SK-N-SH treated with all-trans-retinoic acid at 6 μM for 48 hours (cell line): ENCODE measurements at regions not wholly inside any gene's neighbourhood (a gene's known extent, or its start where the extent isn't known, plus 50 kb on each side); places are given as distances from the start of the nearest gene placed in this dataset.

Experiments used
- ATAC-seq: fragments of 200-7000 bp; cut with Tn5 transposase; 3 replicates; pipeline ENCODE4 v1.9.1; 2020; ENCODE audit warnings: mild to moderate bottlenecking, moderate library complexity
- CSDC2 ChIP-seq: fragments of 250-450 bp; sonication (Bioruptor Pico); IDR thresholded peaks from 2 replicates; pipeline ENCODE4 v1.5.0; 2020; ENCODE audit warnings: mild to moderate bottlenecking, moderate library complexity
- ESRRG ChIP-seq: fragments of 250-450 bp; sonication (Bioruptor Pico); IDR thresholded peaks from 2 replicates; pipeline ENCODE4 v1.6.1; 2021; ENCODE audit warnings: mild to moderate bottlenecking
- ISL1 ChIP-seq: fragments of 250-450 bp; sonication (Bioruptor Pico); IDR thresholded peaks from 2 replicates; pipeline ENCODE4 v2.1.2; 2022; ENCODE audit warnings: mild to moderate bottlenecking, moderate library complexity
- RARB ChIP-seq: fragments of 250-450 bp; sonication (Bioruptor Pico); IDR thresholded peaks from 2 replicates; pipeline ENCODE4 v1.8.0; 2021; ENCODE audit warnings: mild to moderate bottlenecking, moderate library complexity
- SNAI2 ChIP-seq: fragments of 250-450 bp; sonication (Bioruptor Pico); IDR thresholded peaks from 2 replicates; pipeline ENCODE4 v1.5.0; 2020; ENCODE audit warnings: mild to moderate bottlenecking, moderate library complexity
- TCF4 ChIP-seq: fragments of 250-450 bp; sonication (Bioruptor Pico); IDR thresholded peaks from 2 replicates; pipeline ENCODE4 v1.8.0; 2021; ENCODE audit warnings: mild to moderate bottlenecking, moderate library complexity, borderline replicate concordance
- ZC3H10 ChIP-seq: fragments of 250-450 bp; sonication (Bioruptor Pico); IDR thresholded peaks from 2 replicates; pipeline ENCODE4 v1.5.1; 2021; ENCODE audit warnings: mild to moderate bottlenecking, moderate library complexity
- ZFP3 ChIP-seq: fragments of 250-450 bp; sonication (Bioruptor Pico); IDR thresholded peaks from 2 replicates; pipeline ENCODE4 v1.5.0; 2020; ENCODE audit warnings: mild to moderate bottlenecking, moderate library complexity
- ZNF565 ChIP-seq: fragments of 450-650 bp; formaldehyde crosslinking; conservative IDR thresholded peaks from 2 replicates; pipeline ENCODE4 v1.5.0; 2020; ENCODE audit warnings: low read depth, mild to moderate bottlenecking, moderate library complexity
- ZNF70 ChIP-seq: fragments of 450-650 bp; formaldehyde crosslinking; IDR thresholded peaks from 2 replicates; pipeline ENCODE4 v1.5.0; 2020; ENCODE audit warnings: mild to moderate bottlenecking, moderate library complexity
- ZNF8 ChIP-seq: fragments of 450-650 bp; formaldehyde crosslinking; IDR thresholded peaks from 2 replicates; pipeline ENCODE4 v1.5.0; 2020; ENCODE audit warnings: mild to moderate bottlenecking, moderate library complexity
- TF ChIP-seq, protein P1 (sequence below): fragments of 250-450 bp; sonication (Bioruptor Pico); IDR thresholded peaks from 2 replicates; pipeline ENCODE4 v1.5.1; 2021; ENCODE audit warnings: mild to moderate bottlenecking, moderate library complexity
- TF ChIP-seq, protein P2 (sequence below): fragments of 250-450 bp; sonication (Bioruptor Pico); IDR thresholded peaks from 2 replicates; pipeline ENCODE4 v1.5.1; 2020; ENCODE audit warnings: low read depth, mild to moderate bottlenecking, moderate library complexity
- TF ChIP-seq, protein P3 (sequence below): fragments of 250-450 bp; sonication (Bioruptor Pico); IDR thresholded peaks from 2 replicates; pipeline ENCODE4 v1.5.0; 2020; ENCODE audit warnings: mild to moderate bottlenecking, moderate library complexity

DNA sequence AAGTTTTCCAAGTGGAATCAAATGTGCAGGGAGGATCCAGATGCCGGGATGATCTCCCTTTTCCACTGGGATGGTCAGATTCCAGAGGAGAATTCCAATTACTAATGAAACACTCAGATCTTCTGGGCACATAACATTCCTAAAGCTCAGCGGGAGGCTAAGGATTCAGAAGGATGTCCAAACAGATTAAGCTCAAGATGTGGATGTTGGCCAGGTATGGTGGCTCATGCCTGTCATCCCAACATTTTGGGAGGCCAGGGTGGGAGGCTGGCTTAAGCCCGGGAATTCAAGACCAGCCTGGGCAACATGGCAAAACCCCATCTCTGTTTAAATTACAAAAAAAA is 62.0 kb upstream of the PNMA1 start:
- TF ChIP-seq ISL1 (CRISPR knock-in tag): peak; percentile 32; the same call in 1 of the 2 replicates
- TF ChIP-seq ZC3H10 (CRISPR knock-in tag): no peak
- TF ChIP-seq, all 23 proteins: peak for 1
- ATAC-seq: peak; percentile 61

DNA sequence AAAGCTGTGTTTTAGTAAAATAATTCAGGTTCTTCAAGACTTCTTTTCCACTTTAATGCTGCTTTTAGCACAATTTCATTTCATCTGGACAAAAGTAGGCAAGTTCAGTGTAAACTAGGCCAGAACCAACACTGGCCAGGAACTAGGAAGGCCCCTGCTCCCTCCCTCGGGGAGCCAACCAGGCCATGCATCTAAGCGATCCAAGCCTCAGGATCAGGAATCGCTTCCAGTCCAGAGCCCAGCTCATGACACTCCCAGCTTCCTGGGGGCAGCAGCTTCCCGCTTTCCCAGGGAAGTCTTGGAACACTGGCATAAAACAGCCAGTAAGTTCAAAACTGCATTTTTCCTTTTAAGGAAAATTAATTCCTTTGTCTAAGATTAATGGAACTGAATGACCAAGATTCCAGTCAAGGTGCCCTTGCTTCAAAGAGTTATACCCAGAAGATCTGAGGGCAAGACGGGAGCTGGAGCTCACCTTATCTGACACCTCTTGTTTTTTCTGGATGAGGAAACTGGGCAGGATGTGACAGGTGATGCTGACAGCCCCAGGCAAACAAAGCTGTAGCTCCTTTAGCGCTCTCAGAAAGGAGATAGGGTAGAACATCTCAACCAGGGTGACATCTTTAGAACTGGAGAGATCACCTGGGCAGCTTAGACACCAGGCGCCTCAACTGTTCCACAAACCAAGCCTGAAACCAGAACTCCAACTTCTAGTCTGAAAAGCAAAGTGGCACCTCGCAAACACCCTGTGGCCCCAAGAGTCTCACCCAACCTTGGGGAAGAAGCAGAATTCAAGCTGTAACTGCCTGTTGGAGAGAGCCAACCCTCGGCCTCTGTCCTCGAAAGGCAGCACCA is 61.4 kb upstream of the PNMA1 start:
- ATAC-seq: no peak; the same call in 2 of the 3 replicates
- no peak for TF ChIP-seq ESRRG (CRISPR knock-in tag)
- no peak for TF ChIP-seq CSDC2
- TF ChIP-seq, protein P1, sequence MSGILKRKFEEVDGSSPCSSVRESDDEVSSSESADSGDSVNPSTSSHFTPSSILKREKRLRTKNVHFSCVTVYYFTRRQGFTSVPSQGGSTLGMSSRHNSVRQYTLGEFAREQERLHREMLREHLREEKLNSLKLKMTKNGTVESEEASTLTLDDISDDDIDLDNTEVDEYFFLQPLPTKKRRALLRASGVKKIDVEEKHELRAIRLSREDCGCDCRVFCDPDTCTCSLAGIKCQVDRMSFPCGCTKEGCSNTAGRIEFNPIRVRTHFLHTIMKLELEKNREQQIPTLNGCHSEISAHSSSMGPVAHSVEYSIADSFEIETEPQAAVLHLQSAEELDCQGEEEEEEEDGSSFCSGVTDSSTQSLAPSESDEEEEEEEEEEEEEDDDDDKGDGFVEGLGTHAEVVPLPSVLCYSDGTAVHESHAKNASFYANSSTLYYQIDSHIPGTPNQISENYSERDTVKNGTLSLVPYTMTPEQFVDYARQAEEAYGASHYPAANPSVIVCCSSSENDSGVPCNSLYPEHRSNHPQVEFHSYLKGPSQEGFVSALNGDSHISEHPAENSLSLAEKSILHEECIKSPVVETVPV: no peak
- TF ChIP-seq ZNF565 (CRISPR knock-in tag): no peak
- no peak for TF ChIP-seq ZNF8 (CRISPR knock-in tag)

DNA sequence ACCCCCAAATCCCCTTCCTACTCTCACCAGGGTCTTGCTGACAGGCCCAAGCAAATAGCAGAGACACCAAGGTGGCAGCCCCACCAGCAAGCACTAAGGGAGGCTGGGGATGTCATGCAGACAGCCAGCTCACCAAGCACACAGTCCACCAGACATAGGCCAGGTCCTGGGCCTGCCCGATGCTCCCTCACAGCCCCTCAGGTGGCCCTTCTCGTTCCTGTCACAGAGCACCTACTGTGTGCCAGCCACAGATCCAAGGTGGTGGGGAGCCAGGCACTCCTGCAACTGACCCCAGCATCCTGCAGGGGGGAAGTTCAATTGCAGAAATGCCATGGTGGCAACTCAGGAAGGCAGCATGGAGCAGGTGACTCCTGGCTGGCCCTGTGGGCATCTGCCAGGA is 60.5 kb upstream of the PNMA1 start:
- no peak for ATAC-seq

DNA sequence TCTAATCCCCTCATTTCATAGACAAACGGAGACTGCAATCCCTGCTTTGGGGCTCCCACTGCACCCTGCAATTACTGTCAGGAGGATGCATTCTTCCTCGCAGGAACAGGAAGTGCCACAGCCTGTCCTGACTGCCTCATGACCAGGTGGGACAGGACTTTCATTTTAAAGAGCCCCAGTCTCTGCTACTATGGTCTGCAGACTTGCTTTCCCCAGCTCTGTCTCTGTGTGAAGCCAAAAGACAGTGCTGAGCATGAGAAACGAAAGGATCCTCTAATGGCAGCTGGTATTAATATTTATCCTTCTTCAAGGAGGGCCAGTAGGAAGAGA is 60.0 kb upstream of the PNMA1 start:
- TF ChIP-seq SNAI2 (CRISPR knock-in tag) (no peak), ZNF565 (CRISPR knock-in tag) (no peak)
- no peak for ATAC-seq

More for the DNA sequence above, 60.5 kb upstream of the PNMA1 start:
- no peak for TF ChIP-seq CSDC2
- no peak for TF ChIP-seq ESRRG (CRISPR knock-in tag)
- no peak for TF ChIP-seq TCF4 (CRISPR knock-in tag)
- no peak for TF ChIP-seq RARB (CRISPR knock-in tag)
- TF ChIP-seq, protein P2, sequence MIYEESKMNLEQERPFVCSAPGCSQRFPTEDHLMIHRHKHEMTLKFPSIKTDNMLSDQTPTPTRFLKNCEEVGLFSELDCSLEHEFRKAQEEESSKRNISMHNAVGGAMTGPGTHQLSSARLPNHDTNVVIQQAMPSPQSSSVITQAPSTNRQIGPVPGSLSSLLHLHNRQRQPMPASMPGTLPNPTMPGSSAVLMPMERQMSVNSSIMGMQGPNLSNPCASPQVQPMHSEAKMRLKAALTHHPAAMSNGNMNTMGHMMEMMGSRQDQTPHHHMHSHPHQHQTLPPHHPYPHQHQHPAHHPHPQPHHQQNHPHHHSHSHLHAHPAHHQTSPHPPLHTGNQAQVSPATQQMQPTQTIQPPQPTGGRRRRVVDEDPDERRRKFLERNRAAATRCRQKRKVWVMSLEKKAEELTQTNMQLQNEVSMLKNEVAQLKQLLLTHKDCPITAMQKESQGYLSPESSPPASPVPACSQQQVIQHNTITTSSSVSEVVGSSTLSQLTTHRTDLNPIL (CRISPR knock-in tag): no peak
- no peak for TF ChIP-seq SNAI2 (CRISPR knock-in tag)
- no peak for TF ChIP-seq ZNF70 (CRISPR knock-in tag)
- TF ChIP-seq, protein P3, sequence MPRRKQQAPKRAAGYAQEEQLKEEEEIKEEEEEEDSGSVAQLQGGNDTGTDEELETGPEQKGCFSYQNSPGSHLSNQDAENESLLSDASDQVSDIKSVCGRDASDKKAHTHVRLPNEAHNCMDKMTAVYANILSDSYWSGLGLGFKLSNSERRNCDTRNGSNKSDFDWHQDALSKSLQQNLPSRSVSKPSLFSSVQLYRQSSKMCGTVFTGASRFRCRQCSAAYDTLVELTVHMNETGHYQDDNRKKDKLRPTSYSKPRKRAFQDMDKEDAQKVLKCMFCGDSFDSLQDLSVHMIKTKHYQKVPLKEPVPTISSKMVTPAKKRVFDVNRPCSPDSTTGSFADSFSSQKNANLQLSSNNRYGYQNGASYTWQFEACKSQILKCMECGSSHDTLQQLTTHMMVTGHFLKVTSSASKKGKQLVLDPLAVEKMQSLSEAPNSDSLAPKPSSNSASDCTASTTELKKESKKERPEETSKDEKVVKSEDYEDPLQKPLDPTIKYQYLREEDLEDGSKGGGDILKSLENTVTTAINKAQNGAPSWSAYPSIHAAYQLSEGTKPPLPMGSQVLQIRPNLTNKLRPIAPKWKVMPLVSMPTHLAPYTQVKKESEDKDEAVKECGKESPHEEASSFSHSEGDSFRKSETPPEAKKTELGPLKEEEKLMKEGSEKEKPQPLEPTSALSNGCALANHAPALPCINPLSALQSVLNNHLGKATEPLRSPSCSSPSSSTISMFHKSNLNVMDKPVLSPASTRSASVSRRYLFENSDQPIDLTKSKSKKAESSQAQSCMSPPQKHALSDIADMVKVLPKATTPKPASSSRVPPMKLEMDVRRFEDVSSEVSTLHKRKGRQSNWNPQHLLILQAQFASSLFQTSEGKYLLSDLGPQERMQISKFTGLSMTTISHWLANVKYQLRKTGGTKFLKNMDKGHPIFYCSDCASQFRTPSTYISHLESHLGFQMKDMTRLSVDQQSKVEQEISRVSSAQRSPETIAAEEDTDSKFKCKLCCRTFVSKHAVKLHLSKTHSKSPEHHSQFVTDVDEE (CRISPR knock-in tag): no peak
- no peak for TF ChIP-seq ZFP3

DNA sequence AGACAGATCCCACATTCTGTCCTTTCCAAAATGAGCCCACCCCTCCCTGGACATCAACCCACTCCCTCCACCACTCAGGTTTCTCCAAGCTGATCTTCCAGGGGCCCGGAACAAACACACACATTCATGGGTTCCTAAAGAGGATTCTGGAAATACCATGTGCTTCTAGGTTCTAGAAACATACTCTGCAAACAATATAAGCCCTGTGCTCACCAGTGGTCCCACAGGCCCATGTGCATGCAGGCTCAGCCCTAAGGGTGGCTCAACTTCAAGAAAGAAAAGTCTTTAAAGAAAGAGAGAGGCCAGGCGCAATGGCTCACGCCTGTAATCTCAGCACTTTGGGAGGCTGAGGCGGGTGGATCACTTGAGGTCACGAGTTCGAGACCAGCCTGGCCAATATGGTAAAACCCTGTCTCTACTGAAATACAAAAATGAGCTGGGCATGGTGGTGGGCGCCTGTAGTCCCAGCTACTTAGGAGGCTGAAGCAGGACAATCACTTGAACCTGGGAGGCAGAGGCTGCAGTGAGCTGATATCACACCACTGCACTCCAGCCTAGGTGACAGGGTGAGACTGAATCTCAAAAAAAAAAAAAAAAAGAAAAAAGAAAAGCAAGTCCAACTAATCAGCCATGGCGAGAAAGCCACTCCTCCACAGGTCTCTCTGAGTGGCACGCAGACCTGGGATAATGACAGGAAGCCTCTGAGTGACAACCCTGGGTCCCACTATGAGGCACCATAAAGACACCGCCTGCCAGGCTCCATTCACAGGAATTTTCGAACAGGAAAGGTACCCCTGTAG is 59.5 kb upstream of the PNMA1 start:
- TF ChIP-seq ZC3H10 (CRISPR knock-in tag): no peak
- ATAC-seq: no peak

DNA sequence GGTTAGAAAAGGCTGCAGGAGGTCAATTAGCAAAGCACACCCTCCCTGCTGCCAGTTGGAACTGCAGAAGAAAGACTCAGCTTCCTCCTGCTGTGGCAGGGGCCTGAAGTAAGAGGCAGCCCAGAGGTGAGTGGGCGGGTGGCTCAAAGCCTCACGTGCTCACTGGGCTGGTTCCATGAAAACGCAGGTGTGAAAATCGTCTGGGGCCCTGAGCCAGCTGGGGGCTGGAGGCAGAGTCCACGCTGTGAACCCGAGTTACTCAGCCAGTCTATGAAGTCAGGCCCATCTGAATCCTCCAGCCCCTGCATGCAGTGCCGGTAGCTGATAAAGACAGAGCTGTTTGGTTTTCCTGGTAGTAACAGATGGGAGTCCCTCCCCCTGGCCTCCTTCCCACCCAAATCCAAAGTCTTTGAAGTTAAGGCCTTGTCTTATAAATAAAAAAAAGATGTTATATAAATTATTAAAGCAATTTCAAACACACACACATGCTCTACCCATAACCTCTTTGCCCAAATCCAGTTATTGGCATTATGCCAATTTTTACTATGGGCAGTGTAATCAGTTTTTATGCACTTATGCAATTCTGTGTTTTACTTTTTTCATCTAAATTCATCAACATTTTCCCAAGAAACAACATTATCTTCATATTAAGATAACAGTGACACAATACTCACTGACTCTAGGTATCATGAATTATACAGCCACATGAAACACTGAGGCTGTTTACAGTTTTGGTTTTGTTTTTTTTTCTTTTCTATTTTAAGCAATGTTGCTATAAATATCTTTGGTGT is 57.9 kb upstream of the PNMA1 start:
- peak; percentile 39; the same call in 2 of the 3 replicates for ATAC-seq
- TF ChIP-seq, protein P3 (CRISPR knock-in tag): 0 out of 2 replicates have a peak, but pooled peaks have one; percentile 34
- TF ChIP-seq ISL1 (CRISPR knock-in tag): no peak
